Fibroblast of peridontal ligament (primary cell): ENCODE measurements at regions not wholly inside any gene's neighbourhood (a gene's known extent, or its start where the extent isn't known, plus 50 kb on each side); places are given as distances from the start of the nearest gene placed in this dataset.
A peak's percentile ranks its signal among the peaks of the same experiment; 100 is the strongest.

ENCODE experiments used
- DNase-seq: peaks from one replicate; pipeline ENCODE4 v3.0.0-alpha.2; 2010; ENCODE audit errors: extremely low read depth

DNA sequence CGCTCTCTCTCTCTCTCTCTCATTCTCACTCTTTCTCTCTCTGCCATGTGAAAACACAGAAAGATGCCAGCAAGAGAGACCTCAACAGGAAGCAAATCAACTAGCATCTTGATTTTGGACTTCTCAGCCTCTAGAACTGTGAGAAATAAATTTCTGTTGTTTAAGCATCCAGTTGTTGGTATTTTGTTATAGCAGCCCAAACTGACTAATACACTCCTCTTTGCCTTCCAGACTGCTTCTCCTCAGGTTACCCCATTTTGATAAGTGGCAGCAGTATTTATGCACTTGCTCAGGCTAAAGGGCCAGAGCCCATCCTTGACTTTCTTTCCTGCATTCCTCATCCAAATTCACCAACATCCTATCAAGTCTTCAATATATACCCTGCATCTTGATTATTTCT, 76.6 kb upstream of the NANOGP8 start:
- no peak for DNase-seq

- DNase-seq, result no peak
These were observed 74.1 kb upstream of the NANOGP8 start for GRCh38 chr15:35159170-35159569.

- no peak for DNase-seq
These were observed 66.7 kb upstream of the NANOGP8 start for GRCh38 chr15:35151782-35152181.

GRCh38 chr15:35151381-35151780, 66.3 kb upstream of the NANOGP8 start:
- no peak for DNase-seq

GRCh38 chr15:35150361-35150760, 65.3 kb upstream of the NANOGP8 start:
- DNase-seq, result peak; percentile 75

DNA sequence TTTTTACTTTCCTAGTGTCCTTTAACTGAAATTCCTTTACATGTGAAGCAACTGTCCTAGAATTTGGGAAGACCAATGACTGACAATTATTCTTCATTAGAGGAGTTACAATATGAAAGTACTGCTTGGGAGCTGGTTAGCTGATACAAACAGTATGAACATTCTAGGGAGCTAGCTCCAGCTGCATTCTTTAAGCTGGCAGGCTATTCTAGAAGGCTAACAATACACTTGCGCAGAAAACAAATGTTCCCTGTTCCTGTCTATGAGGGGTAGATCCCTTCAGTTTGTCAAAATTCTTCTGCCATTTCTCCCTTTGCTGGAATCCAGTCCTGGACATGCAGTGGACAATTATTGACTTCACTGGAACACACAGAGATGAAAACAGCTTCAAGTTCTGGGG, 60.2 kb upstream of the NANOGP8 start:
- DNase-seq, result no peak

- no peak for DNase-seq
These were observed 57.5 kb upstream of the NANOGP8 start for GRCh38 chr15:35142578-35142977.

DNA sequence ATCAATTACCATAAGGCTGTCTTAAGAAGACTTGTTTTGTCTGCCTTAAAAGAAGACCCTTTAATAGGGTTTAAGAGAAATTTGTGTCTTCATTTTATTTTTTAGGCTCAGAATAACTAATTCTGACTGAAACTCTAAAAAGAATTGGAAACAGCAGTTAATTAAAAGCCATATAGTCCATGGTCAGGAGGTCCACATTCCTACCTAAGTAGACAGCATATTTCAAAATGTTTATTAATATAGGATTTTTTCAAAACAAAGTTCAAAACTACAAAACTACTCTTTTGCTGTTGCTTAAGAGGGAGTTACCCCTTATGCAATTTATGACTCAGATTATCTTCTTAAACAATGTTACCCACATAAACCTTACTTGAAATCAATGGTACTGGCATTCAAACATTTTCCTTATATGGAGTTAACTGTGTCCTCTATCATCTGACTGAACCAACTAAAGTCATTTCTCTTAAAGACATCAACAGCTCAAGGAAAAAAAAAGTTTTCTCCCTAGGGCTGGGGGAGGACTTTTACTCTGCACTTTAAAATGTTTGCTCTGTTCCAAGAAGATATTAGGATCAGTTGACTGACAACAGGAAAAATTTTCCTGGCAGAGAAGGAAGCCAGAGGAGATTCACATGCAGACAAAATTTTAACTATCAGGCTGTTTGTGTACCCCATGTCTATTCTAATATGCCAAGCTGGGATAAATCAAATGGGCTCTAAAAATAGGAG, 56.8 kb upstream of the NANOGP8 start:
- peak; percentile 98 for DNase-seq

GRCh38 chr15:35139822-35140221, 54.7 kb upstream of the NANOGP8 start:
- no peak for DNase-seq

DNA sequence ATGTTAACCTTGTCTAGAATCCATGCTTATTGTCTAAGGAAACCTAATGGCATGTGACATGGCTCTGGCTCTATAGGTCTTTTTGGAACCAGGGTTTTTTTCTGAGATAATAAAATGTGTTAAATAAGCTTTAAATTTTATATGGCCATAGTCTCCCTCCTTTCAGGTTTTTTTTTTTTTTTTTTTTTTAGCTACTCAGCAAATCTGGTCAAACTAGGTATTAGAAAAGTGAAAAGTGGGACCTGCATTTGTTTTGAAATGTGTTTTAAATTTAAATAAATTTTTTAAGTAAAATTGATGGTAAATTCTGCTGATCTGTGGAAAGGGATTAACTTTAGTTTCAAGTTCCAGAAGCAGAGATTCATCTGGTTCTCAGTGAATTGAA, 52.1 kb upstream of the NANOGP8 start:
- no peak for DNase-seq

GRCh38 chr15:35136321-35137189, 51.5 kb upstream of the NANOGP8 start:
- no peak for DNase-seq
